ENCODE measurements at regions not wholly inside any gene's neighbourhood (a gene's known extent, or its start where the extent isn't known, plus 50 kb on each side); places are given as distances from the start of the nearest gene placed in this dataset.

- Histone ChIP-seq H3K36me3 (no peaks in the 10 kb centered on the region), H3K27me3 (replicated peaks in 1 of 7) (peaks cover 0 to 32% (median 0%) of the 10 kb centered on the region in 7 donors), H3K9me3 (peaks cover 0 to 3% (median under 1%) of the 10 kb centered on the region in 8 donors), H3K4me3 (no peak overlapping the region), H3K4me1 (peaks cover 0 to 9% (median 0%) of the 10 kb centered on the region in 6 donors), H3K27ac (no peak overlapping the region)
- intact Hi-C loops (cut with DNase I; ENCODE audit: low total_unique reads), result no loop called here
- TF ChIP-seq POLR2AphosphoS5 (IDR thresholded peaks at IDR 0.05) (no peak), POLR2A (IDR thresholded peaks at IDR 0.05) (no peak)
- TF ChIP-seq, protein P1, sequence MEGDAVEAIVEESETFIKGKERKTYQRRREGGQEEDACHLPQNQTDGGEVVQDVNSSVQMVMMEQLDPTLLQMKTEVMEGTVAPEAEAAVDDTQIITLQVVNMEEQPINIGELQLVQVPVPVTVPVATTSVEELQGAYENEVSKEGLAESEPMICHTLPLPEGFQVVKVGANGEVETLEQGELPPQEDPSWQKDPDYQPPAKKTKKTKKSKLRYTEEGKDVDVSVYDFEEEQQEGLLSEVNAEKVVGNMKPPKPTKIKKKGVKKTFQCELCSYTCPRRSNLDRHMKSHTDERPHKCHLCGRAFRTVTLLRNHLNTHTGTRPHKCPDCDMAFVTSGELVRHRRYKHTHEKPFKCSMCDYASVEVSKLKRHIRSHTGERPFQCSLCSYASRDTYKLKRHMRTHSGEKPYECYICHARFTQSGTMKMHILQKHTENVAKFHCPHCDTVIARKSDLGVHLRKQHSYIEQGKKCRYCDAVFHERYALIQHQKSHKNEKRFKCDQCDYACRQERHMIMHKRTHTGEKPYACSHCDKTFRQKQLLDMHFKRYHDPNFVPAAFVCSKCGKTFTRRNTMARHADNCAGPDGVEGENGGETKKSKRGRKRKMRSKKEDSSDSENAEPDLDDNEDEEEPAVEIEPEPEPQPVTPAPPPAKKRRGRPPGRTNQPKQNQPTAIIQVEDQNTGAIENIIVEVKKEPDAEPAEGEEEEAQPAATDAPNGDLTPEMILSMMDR (IDR thresholded peaks at IDR 0.05 in 8 of 11, conservative IDR thresholded peaks at IDR 0.05 in 3 of 11), result no peak
- no peak for DNase-seq
- 41 to 70% (median 61%) methylated on average over 4 of the region's 4 CpGs for WGBS, 5 donors
Observed at GRCh38 chr16:73485880-73486279, 438.0 kb upstream of the ZFHX3 start.

- 65 to 86% (median 78%) methylated on average over 17 of the region's 17 CpGs for WGBS, 5 donors
- Histone ChIP-seq H3K36me3 (no peaks in the 10 kb centered on the region), H3K27me3 (replicated peaks in 1 of 7) (peaks cover 0 to 39% (median 0%) of the 10 kb centered on the region in 7 donors), H3K4me1 (peaks cover 0 to 9% (median 0%) of the 10 kb centered on the region in 6 donors), H3K27ac (no peak overlapping the region), H3K9me3 (no peaks in the 10 kb centered on the region), H3K4me3 (no peak overlapping the region)
- intact Hi-C loops (cut with DNase I; ENCODE audit: low total_unique reads), result no loop called here
- TF ChIP-seq POLR2AphosphoS5 (IDR thresholded peaks at IDR 0.05) (no peak), POLR2A (IDR thresholded peaks at IDR 0.05) (no peak)
- TF ChIP-seq, protein P1 (IDR thresholded peaks at IDR 0.05 in 8 of 11, conservative IDR thresholded peaks at IDR 0.05 in 3 of 11), result no peak
- DNase-seq, result no peak
Observed at GRCh38 chr16:73483934-73484711, 436.2 kb upstream of the ZFHX3 start.

- no peak for DNase-seq
- no peaks in the 10 kb centered on the region for H3K9me3 ChIP-seq
- TF ChIP-seq, protein P1 (IDR thresholded peaks at IDR 0.05 in 8 of 11, conservative IDR thresholded peaks at IDR 0.05 in 3 of 11), result no peak
- TF ChIP-seq POLR2AphosphoS5 (IDR thresholded peaks at IDR 0.05) (no peak), POLR2A (IDR thresholded peaks at IDR 0.05) (no peak)
- no peak overlapping the region for H3K4me3 ChIP-seq
- intact Hi-C loops (cut with DNase I; ENCODE audit: low total_unique reads), result no loop called here
- peaks cover 0 to 9% (median 0%) of the 10 kb centered on the region in 6 donors for H3K4me1 ChIP-seq
- WGBS, 5 donors, result 13 to 30% (median 17%) methylated on average over 30 of the region's 30 CpGs
- no peak overlapping the region for H3K27ac ChIP-seq
- peaks cover 0 to 41% (median 0%) of the 10 kb centered on the region in 7 donors for H3K27me3 ChIP-seq (replicated peaks in 1 of 7)
- H3K36me3 ChIP-seq, result no peaks in the 10 kb centered on the region
Observed at GRCh38 chr16:73483076-73483791, 435.3 kb upstream of the ZFHX3 start.

DNA sequence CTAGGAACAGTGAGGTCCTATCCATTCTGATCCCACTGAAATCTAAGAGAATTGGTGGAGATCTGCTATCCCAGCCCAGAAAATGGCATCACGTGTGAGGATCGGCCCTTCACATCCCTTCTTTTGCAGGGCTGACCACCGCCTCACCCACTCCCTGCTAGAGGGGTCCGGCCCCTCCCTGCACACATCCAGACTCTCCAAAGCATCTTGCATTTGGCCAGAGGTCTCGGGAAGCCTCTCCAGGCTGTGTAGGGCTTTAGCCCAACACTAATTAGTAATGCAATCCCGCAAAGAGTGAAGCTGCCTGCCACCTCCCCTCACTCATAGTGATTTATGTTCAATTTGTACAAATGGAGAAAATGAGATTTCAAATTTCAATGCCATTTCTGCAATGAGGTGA lies 434.4 kb upstream of the ZFHX3 start:
- Histone ChIP-seq H3K4me3 (no peak overlapping the region), H3K27ac (no peak overlapping the region), H3K9me3 (no peaks in the 10 kb centered on the region), H3K36me3 (no peaks in the 10 kb centered on the region), H3K27me3 (replicated peaks in 1 of 7) (peaks cover 0 to 41% (median 0%) of the 10 kb centered on the region in 7 donors), H3K4me1 (peaks cover 0 to 9% (median 0%) of the 10 kb centered on the region in 6 donors)
- TF ChIP-seq POLR2AphosphoS5 (IDR thresholded peaks at IDR 0.05), result no peak
- TF ChIP-seq, protein P1 (IDR thresholded peaks at IDR 0.05 in 8 of 11, conservative IDR thresholded peaks at IDR 0.05 in 3 of 11), result no peak
- TF ChIP-seq POLR2A (IDR thresholded peaks at IDR 0.05), result no peak
- intact Hi-C loops (cut with DNase I; ENCODE audit: low total_unique reads), result no loop called here
- DNase-seq, result no peak
- 70 to 93% (median 79%) methylated on average over 6 of the region's 6 CpGs for WGBS, 5 donors

Data from spleen (tissue), 11 donors.